Pancreas (tissue), 10 donors: ENCODE measurements at regions not wholly inside any gene's neighbourhood (a gene's known extent, or its start where the extent isn't known, plus 50 kb on each side); places are given as distances from the start of the nearest gene placed in this dataset.

ENCODE experiments used
- ATAC-seq, 4 donors: fragments of 200-7000 bp; cut with Tn5 transposase; one replicate each; pipeline versions ENCODE4 v1.8.0 to v1.9.1; 2020; ENCODE audit warnings: mild to moderate bottlenecking in 4 of 4, moderate library complexity in 4 of 4
- DNase-seq, 6 donors: peaks; one replicate each; pipeline ENCODE4 v3.0.0-alpha.2; 2020
- FAIRE-seq: peaks from 2 replicates; lab custom pipeline; 2012; peaks lifted over from hg19 to GRCh38; lab: Jason Lieb, UNC
- H3K27ac ChIP-seq, 4 donors: fragments of 200-600 bp; sonication (generic); 1 replicate in 3 of 4; 2 replicates in 1 of 4; pipeline versions ENCODE4 v1.5.0 to v1.8.0; 2020
- H3K27me3 ChIP-seq, 4 donors: fragments of 200-600 bp; one replicate each; pipeline ENCODE4 v1.8.0; 2021
- H3K36me3 ChIP-seq, 3 donors: fragments of 200-600 bp; sonication (generic) in 1 of 3; one replicate each; pipeline versions ENCODE4 v1.5.0 to v1.8.0; 2020 to 2021
- H3K4me1 ChIP-seq, 3 donors: fragments of 200-600 bp; one replicate each; pipeline ENCODE4 v1.8.0; 2021
- H3K4me3 ChIP-seq, 4 donors: fragments of 200-600 bp; sonication (generic) in 2 of 4; one replicate each; pipeline versions ENCODE4 v1.5.0 to v1.8.0; 2020 to 2021
- H3K9me3 ChIP-seq, 4 donors: fragments of 200-600 bp; one replicate each; pipeline ENCODE4 v1.8.0; 2021
- CTCF ChIP-seq, 4 donors: fragments of 200-600 bp; sonication (generic) in 3 of 4; IDR thresholded peaks; one replicate each; pipeline versions ENCODE4 v1.5.0 to v1.8.0; 2021; ENCODE audit warnings: antibody characterized with exemption in 4 of 4
- WGBS, 2 donors: extraction: QIAGEN DNeasy Blood & Tissue Kit; methylation state at CpG; one replicate each; pipeline ENCODE4 v1.1.7; 2013; 5-methylcytosine and 5-hydroxymethylcytosine counted together
- intact Hi-C, 3 donors: fragments of 100-400 bp; cut with DNase I; formaldehyde crosslinking; loops; one replicate each; pipeline versions ENCODE4 v1.11.1 to v1.14.2; 2022
- donor health status: healthy with polysubstance abuse.
- donor health status: DM: no; HTN: no; CAD: no; lungs with moderate emphysema.
- donor health status: DM: no; HTN: no; CAD: no.
- donor health status: control.
- donor health status: control.
- donor health status: Bipolar disorder and iron deficiency.
- donor health status: DM: yes; HTN: yes; CAD: no.
- donor health status: DM: no; HTN: no; CAD: no.
- donor health status: DM: no; HTN: no; CAD: no.
- donor health status: DM: yes; HTN: yes; CAD: no.

- FAIRE-seq (no peak), ATAC-seq (no peak), DNase-seq (no peak)
- WGBS, 2 donors, result 24 to 26% methylated on average over 3 of the region's 3 CpGs
- H3K9me3 ChIP-seq, result no peaks in the 10 kb centered on the region
- H3K27ac ChIP-seq, result no peak overlapping the region
- no peaks in the 10 kb centered on the region for H3K4me1 ChIP-seq
- no peak overlapping the region for H3K4me3 ChIP-seq
- no peak for TF ChIP-seq CTCF (IDR thresholded peaks at IDR 0.05)
- intact Hi-C loops, result no loop called here
- H3K36me3 ChIP-seq, result no peaks in the 10 kb centered on the region
- H3K27me3 ChIP-seq, result no peaks in the 10 kb centered on the region
These were observed 85.8 kb upstream of the NELL2 start for GRCh38 chr12:44961887-44962286.

GRCh38 chr12:44960856-44961255 lies 84.7 kb upstream of the NELL2 start:
- no peak for DNase-seq
- 73 to 88% methylated on average over 3 of the region's 3 CpGs for WGBS, 2 donors
- no peak for FAIRE-seq
- H3K9me3 ChIP-seq, result no peaks in the 10 kb centered on the region
- no peaks in the 10 kb centered on the region for H3K27me3 ChIP-seq
- H3K4me1 ChIP-seq, result no peaks in the 10 kb centered on the region
- H3K27ac ChIP-seq, result no peak overlapping the region
- no peak overlapping the region for H3K4me3 ChIP-seq
- intact Hi-C loops, result no loop called here
- ATAC-seq, result no peak
- no peaks in the 10 kb centered on the region for H3K36me3 ChIP-seq
- TF ChIP-seq CTCF (IDR thresholded peaks at IDR 0.05), result no peak

- FAIRE-seq, result no peak
- no peak for ATAC-seq
These were observed 84.3 kb upstream of the NELL2 start for GRCh38 chr12:44960423-44960822.

GRCh38 chr12:44947163-44947562 lies 71.0 kb upstream of the NELL2 start:
- H3K4me3 ChIP-seq, result no peak overlapping the region
- FAIRE-seq, result no peak
- no peaks in the 10 kb centered on the region for H3K36me3 ChIP-seq
- WGBS, 2 donors, result 77 to 83% methylated on average over 1 of the region's 1 CpG
- no peaks in the 10 kb centered on the region for H3K27me3 ChIP-seq
- intact Hi-C loops, result no loop called here
- H3K27ac ChIP-seq, result no peak overlapping the region
- no peak for TF ChIP-seq CTCF (IDR thresholded peaks at IDR 0.05)
- no peaks in the 10 kb centered on the region for H3K9me3 ChIP-seq
- H3K4me1 ChIP-seq, result no peaks in the 10 kb centered on the region
- no peak for ATAC-seq
- DNase-seq, result no peak

More at GRCh38 chr12:44960423-44960822, 84.3 kb upstream of the NELL2 start:
- no peaks in the 10 kb centered on the region for H3K27me3 ChIP-seq
- H3K27ac ChIP-seq, result no peak overlapping the region
- 47 to 54% methylated on average over 3 of the region's 3 CpGs for WGBS, 2 donors
- no peaks in the 10 kb centered on the region for H3K36me3 ChIP-seq
- no peak for TF ChIP-seq CTCF (IDR thresholded peaks at IDR 0.05)
- DNase-seq, result no peak
- intact Hi-C loops, result no loop called here
- no peak overlapping the region for H3K4me3 ChIP-seq
- no peaks in the 10 kb centered on the region for H3K9me3 ChIP-seq
- no peaks in the 10 kb centered on the region for H3K4me1 ChIP-seq

- no peaks in the 10 kb centered on the region for H3K9me3 ChIP-seq
- DNase-seq (no peak), ATAC-seq (no peak), FAIRE-seq (no peak)
- H3K27ac ChIP-seq, result no peak overlapping the region
- no peaks in the 10 kb centered on the region for H3K27me3 ChIP-seq
- no peaks in the 10 kb centered on the region for H3K36me3 ChIP-seq
- WGBS, 2 donors, result 21 to 22% methylated on average over 5 of the region's 5 CpGs
- no peaks in the 10 kb centered on the region for H3K4me1 ChIP-seq
- no peak overlapping the region for H3K4me3 ChIP-seq
- intact Hi-C loops, result no loop called here
- no peak for TF ChIP-seq CTCF (IDR thresholded peaks at IDR 0.05)
These were observed 66.6 kb upstream of the NELL2 start for GRCh38 chr12:44942714-44943113.
